ENCODE measurements at regions not wholly inside any gene's neighbourhood (a gene's known extent, or its start where the extent isn't known, plus 50 kb on each side); places are given as distances from the start of the nearest gene placed in this dataset.

GRCh38 chr1:218527737-218528136, 182.6 kb downstream of the TGFB2 start:
- no peak for DNase-seq

DNA sequence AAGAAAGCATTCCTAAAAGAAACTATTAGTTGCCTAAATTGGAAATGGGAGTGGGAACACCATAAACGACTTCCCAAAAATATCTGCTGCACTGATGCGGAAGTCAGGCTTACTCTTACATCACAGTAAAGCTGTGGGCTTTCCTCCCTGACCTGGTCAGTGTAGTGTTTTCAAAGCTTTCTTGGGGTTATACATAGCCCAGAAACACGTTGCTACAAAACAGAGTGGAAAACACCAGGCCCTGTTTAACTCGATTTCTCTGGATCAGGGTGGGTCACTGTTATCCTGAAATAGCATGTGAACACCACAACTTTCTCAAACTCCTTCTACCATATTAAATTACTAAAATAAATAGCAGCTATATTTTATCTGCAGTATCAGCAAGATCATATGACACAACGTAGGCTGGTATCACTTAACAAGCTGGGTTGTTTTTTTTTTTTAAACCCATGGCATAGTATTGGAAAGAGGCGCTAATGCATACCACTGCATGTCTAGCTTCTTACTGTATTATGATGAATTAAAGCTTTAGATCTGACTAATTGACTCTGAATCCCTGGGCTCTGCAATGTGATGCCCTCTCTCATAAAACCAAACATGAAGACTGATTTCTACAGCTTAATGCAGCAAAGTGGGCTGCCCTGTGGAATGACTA, 184.6 kb downstream of the TGFB2 start:
- no peak for DNase-seq

DNA sequence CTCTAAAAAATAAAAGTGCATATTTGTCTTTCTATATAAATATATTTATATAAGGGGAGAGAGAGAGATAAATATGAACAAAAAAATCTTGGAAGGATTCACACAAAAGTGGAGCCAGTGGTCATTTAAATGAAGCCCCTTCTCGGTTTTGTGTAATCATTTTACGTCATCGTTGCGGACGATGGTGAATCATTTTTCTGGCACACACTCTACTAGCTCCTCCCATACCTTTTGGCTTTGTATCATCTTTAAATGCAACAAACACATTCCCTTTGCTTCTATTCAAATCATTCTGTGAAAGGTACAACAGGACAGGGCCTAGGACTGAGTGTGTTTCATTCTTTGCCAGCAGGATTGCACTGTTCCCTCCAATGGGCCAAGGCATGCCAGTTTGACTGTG, 186.8 kb downstream of the TGFB2 start:
- no peak for DNase-seq

DNA sequence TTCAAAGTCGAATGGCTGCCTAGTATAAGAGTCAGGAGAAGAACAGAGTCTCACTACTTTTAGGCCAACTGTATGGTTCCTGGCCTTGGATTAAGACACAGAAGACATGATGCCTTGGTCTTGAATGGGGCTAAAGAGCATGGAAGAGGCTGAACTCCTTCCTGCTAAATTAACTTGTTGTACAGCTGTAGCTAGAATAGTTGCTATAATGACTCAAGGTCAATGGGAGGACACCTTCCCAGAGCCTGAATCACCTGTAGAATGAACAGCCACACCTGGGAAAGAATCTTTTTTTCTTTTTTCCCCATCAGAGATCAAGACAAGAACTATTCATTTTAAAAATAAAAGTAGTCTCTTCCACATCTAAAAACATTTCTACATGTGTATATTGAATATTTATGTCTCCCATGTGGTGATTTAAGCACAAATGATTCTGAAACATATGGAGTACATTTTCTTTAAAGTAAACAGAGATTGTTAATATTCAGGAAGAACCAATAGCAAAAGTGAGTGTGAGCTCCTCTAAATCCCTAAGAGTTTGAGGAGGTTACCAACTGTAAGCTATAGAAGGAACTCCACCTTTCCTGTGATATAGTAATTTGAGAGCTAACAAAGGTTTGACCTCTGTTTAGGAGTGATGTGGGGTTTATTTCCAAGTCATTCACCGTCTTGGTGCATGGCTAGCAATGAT, 191.3 kb downstream of the TGFB2 start:
- DNase-seq, result no peak

DNA sequence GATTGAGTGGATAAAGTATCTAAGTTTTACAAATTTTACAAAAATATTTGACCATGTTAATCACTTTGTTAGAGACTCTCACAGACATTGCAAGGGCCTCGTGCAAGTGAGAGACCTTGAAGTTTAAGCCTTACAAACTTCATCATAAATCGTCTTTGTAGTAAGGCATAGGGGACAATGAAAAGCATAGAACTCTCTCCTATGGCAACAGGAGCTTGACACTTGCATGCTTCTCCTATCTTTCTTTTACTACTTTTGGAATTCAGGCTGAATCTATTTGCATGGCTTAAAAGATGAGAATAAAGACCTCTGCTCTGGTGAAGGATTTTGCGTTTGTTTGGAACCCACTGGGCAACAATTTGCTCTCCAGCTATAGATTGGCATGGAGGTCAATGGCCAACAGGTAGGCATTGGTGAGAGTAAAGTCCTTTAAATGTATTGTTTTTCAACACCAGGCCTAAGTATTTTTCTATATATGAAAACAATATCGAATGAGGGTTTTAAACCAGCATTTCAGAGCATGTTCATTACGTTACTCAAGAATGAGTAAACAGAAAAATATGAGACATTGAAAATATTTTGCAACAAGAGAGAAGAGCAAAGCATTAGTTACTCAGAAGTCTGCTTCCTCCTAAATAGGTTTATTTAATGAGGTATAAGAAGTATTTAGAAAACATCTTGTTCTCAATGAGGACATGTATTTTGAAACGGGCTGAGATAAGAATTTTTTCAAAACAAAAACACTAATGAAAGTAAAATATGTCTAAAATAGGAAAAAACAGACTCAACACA, 192.2 kb downstream of the TGFB2 start:
- no peak for DNase-seq

- DNase-seq, result no peak
These were observed 193.2 kb downstream of the TGFB2 start for GRCh38 chr1:218538341-218538740.

DNA sequence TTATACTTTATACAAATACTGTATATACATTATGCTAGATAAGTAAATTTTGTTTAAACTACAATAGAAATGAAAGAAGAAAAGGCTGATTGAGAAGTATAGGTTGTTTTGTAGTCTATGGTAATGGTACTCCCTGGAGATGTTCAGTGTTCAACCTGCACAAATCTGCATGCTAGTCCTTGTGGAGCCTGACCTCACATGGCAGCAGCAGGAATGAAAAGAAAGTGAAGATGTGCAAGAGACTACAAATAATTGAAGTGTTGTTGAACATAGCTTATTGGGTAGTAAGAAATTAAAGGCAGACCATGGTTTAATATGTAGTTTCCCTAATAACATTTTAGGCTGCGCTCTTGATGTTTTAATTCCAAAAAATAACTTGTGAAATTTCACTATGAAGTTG, 201.2 kb downstream of the TGFB2 start:
- DNase-seq, result no peak

GRCh38 chr1:218547957-218548730, 203.0 kb downstream of the TGFB2 start:
- no peak for DNase-seq

DNA sequence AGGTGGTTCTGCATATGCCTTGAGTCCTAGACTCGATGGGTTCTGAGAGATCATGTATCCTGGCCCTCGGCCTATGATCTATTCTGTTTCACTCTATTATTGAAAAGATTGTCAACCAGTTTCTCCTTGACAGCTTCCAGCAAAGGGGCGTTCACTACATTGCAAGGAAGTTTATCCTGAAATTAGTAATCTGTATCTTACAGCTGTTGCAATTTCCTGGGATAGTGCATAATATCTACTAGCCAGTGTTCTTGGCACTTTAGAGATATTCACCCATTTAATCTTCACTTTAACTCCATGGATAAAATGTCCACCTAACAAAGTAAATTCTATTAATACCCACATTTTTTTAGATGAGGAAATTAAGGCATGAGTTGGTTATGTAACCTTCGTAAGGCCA, 203.6 kb downstream of the TGFB2 start:
- DNase-seq, result no peak

GRCh38 chr1:218553197-218553596, 208.1 kb downstream of the TGFB2 start:
- DNase-seq, result no peak

- DNase-seq, result no peak
These were observed 210.9 kb downstream of the TGFB2 start for GRCh38 chr1:218556016-218556415.

- peak; percentile 74 for DNase-seq
These were observed 212.6 kb downstream of the TGFB2 start for GRCh38 chr1:218557731-218558130.

DNA sequence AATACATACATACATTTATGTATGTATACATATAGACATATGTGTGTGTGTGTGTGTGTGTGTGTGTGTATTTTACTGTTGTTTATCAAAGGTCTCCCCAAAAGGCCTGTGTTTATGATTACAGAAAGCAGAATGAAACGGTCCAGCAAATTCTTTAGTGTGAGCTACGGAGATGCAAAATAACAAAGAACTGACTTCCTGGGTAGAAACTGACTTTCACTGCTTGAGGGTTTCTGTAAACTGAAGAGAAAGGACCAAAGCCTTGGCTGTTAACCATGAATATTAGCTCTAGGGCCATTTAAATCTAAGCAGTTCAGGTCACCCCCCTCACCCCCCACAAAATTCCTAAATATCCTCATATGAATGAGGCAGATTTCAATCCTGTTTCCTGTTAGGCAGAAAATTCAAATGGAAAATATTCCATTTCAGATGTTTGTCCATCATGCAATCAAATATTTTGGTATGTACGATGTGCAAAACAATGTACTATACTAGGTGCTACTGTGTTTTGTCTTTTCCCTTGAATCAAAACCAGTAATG, 213.2 kb downstream of the TGFB2 start:
- peak; percentile 70 for DNase-seq

DNA sequence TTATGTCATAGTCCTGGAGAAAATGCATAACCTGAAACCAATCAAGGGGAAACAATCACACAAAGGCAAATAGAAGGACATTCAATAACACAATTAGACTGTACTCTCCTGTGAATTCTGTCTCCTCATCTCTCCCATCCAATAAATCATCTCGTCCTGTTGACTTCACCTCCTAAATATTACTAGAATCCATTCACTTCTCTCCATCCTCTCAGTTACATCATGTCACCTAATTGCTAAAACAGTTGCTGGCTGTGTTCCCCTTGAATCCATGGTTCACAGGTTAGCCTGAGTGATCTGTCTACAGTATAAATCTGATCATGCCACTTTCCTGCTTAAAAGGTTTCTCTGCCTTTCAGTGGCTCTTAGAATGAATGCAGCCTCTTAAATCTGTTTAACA, 220.2 kb downstream of the TGFB2 start:
- DNase-seq, result no peak

GRCh38 chr1:218568962-218569550, 223.9 kb downstream of the TGFB2 start:
- no peak for DNase-seq

DNA sequence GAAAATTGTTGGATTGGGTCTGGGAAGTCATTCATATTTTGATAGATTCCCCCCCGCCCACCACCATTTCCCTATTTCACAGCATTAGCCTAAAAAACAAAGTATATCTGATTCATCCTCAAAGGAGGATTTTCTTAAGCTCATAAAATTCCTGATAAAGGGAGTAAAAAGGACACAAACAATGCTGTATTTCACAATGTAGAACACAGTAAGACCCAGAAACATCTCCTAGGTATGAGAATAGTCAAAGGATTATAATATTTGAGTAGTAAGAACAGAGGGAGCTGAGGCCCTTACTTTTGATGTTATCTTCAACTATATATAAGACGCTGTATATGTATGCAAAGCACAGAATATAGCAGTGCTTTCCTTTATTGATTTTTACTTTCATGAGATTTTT, 225.3 kb downstream of the TGFB2 start:
- DNase-seq, result no peak

- DNase-seq, result no peak
These were observed 226.4 kb downstream of the TGFB2 start for GRCh38 chr1:218571491-218571890.

- no peak for DNase-seq
These were observed 226.9 kb downstream of the TGFB2 start for GRCh38 chr1:218572050-218572449.

GRCh38 chr1:218573925-218574324, 228.8 kb downstream of the TGFB2 start:
- no peak for DNase-seq

- DNase-seq, result no peak
These were observed 229.9 kb downstream of the TGFB2 start for GRCh38 chr1:218575079-218575478.

GRCh38 chr1:218575856-218576255, 230.7 kb downstream of the TGFB2 start:
- DNase-seq, result no peak

DNA sequence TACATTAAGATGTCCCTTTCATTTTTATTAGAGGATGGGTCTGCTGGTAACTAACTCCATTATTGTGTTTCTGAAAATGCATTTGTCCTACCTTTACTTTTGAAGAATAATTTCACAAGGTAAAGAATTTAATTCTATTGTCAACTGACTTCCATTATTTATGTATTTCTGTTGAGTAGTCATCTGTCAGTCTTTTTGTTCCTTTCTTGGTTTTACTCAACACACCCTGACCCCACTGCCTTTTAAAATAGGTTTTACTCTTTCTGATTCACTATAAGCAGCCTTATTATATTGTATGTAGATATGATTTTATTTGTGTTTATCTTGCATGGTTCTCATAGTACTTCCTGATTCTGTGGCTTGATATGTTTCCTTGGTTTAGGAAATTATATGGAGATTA, 237.5 kb downstream of the TGFB2 start:
- DNase-seq, result no peak

Measured in DMS79 (cell line).